Esophagus (tissue), 2 donors: ENCODE measurements at regions not wholly inside any gene's neighbourhood (a gene's known extent, or its start where the extent isn't known, plus 50 kb on each side); places are given as distances from the start of the nearest gene placed in this dataset.

Source experiments
- H3K27ac ChIP-seq, 2 donors: one replicate each; pipeline ENCODE4 v1.5.1; 2013; ENCODE audit warnings: low read depth in 2 of 2, mild to moderate bottlenecking in 2 of 2, inconsistent platforms in 1 of 2, low read length in 1 of 2, moderate library complexity in 1 of 2
- H3K27me3 ChIP-seq, 2 donors: one replicate each; pipeline ENCODE4 v1.6.1; 2013; ENCODE audit warnings: low read length in 2 of 2, control low read depth in 1 of 2, mild to moderate bottlenecking in 1 of 2; ENCODE audit not compliant: insufficient read depth in 2 of 2, control insufficient read depth in 1 of 2
- H3K36me3 ChIP-seq, 2 donors: one replicate each; pipeline ENCODE4 v1.6.1; 2013; ENCODE audit warnings: low read length in 1 of 2; ENCODE audit not compliant: control insufficient read depth in 2 of 2, insufficient read depth in 2 of 2
- H3K4me1 ChIP-seq, 2 donors: one replicate each; pipeline ENCODE4 v1.6.1; 2013; ENCODE audit warnings: low read length in 1 of 2; ENCODE audit not compliant: control insufficient read depth in 2 of 2, insufficient read depth in 2 of 2
- H3K4me3 ChIP-seq, 2 donors: one replicate each; pipeline ENCODE4 v1.5.1; 2013; ENCODE audit warnings: low read length in 2 of 2, mild to moderate bottlenecking in 2 of 2, low read depth in 1 of 2, moderate library complexity in 1 of 2
- H3K9me3 ChIP-seq, 2 donors: one replicate each; pipeline ENCODE4 v1.6.1; 2013; ENCODE audit warnings: mild to moderate bottlenecking in 2 of 2, low read depth in 1 of 2, low read length in 1 of 2, moderate library complexity in 1 of 2; ENCODE audit not compliant: control insufficient read depth in 2 of 2, insufficient read depth in 1 of 2
- WGBS, 2 donors: extraction: QIAGEN DNeasy Blood & Tissue Kit; methylation state at CpG; one replicate each; pipeline ENCODE4 v1.1.7; 2013; 5-methylcytosine and 5-hydroxymethylcytosine counted together
- donor health status: healthy with polysubstance abuse.
- donor health status: Bipolar disorder and iron deficiency.

DNA sequence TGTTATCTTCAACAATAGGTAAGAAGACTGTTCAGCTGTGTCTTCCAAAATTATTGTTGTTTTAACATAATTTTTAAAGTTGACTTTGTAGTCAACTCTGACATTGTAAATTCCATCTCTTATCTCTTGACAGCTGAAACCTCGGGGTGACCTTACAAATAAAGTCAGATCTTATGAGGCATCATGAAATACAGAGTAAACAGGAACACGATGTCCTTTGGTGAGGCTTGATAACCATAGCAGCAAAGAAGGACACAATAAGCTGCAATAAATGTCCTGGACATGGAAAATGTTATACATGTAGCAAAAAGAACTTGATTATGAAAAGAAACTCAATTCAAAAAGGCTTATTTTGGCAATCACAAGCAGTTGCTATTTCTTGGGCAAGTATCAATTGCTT is 618.9 kb upstream of the SLC39A10 start:
- 33 to 43% methylated on average over 2 of the region's 2 CpGs for WGBS, 2 donors
- H3K9me3 ChIP-seq, result no peaks in the 10 kb centered on the region
- H3K4me1 ChIP-seq, result no peaks in the 10 kb centered on the region
- no peaks in the 10 kb centered on the region for H3K27me3 ChIP-seq
- no peaks in the 10 kb centered on the region for H3K36me3 ChIP-seq
- no peak overlapping the region for H3K27ac ChIP-seq
- no peak overlapping the region for H3K4me3 ChIP-seq

GRCh38 chr2:195037045-195037444 is 620.0 kb upstream of the SLC39A10 start:
- 78 to 88% methylated on average over 2 of the region's 2 CpGs for WGBS, 2 donors
- H3K4me1 ChIP-seq, result no peaks in the 10 kb centered on the region
- no peaks in the 10 kb centered on the region for H3K36me3 ChIP-seq
- H3K27me3 ChIP-seq, result no peaks in the 10 kb centered on the region
- no peak overlapping the region for H3K27ac ChIP-seq
- H3K4me3 ChIP-seq, result no peak overlapping the region
- H3K9me3 ChIP-seq, result no peaks in the 10 kb centered on the region

DNA sequence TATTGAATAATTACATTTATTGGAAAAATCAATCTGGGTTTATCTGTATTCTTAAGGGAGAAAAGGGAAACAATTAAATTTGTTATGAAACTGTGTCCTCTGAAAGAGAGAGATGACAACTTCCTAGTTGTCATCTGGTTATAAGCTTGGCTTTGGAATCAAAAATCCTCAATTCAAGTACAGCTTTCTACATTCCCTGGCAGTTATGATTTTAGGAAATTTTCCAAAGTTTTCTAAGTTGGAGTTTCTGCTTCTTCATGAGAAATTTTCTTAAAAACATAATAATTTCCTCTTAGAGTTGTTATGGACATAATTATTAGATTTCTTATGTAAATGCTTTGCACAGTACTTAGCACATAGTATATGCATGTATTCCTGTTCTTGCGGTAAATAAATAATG is 625.6 kb upstream of the SLC39A10 start:
- Histone ChIP-seq H3K36me3 (no peaks in the 10 kb centered on the region), H3K27me3 (no peaks in the 10 kb centered on the region), H3K27ac (no peak overlapping the region), H3K9me3 (no peaks in the 10 kb centered on the region), H3K4me3 (no peak overlapping the region), H3K4me1 (no peaks in the 10 kb centered on the region)
- 98 to 100% methylated on average over 1 of the region's 1 CpG for WGBS, 2 donors

DNA sequence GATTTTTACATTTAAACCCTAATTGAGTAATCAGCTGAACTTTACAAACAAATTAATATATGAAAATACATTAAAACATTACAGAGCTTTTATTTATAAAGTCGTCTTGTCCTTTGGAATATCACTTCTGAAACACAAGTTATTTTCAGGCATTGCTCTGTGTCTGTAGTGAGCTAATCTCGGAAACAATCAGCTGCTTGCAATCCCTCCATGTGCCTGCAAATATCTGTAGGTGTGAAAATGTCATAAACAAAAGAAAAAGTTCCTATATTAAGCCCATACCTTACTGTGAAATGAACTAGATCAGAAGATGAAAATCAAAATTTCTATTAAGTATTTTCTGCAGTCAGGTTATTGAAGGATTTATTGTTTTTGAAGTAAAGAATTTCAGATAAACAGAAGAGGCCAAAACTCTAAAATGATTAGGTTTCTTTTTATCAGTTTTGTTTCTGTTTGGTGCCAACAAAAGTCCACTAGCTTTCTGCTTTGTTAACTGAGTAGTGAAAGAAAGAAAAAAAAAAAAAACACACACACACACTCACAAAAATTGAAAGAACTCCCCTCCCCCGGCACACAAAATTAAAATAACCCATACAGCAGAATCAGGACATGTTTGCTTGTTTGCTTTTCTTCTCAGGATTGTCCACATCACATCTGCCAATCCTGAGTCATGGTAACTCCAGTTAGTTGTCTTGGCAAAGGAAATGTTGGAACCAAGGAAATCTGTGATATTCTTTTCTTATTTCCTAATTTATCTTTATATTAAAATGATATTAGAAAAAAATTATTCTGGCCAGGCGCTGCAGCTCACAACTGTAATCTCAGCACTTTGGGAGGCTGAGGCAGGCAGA is 627.0 kb upstream of the SLC39A10 start:
- Histone ChIP-seq H3K27me3 (no peaks in the 10 kb centered on the region), H3K4me3 (no peak overlapping the region), H3K27ac (no peak overlapping the region), H3K4me1 (no peaks in the 10 kb centered on the region), H3K9me3 (no peaks in the 10 kb centered on the region), H3K36me3 (no peaks in the 10 kb centered on the region)
- 68 to 70% methylated on average over 4 of the region's 4 CpGs for WGBS, 2 donors

GRCh38 chr2:195027947-195028346 is 629.1 kb upstream of the SLC39A10 start:
- H3K4me3 ChIP-seq, result no peak overlapping the region
- no peaks in the 10 kb centered on the region for H3K4me1 ChIP-seq
- WGBS, 2 donors, result 57 to 63% methylated on average over 4 of the region's 4 CpGs
- H3K9me3 ChIP-seq, result no peaks in the 10 kb centered on the region
- no peaks in the 10 kb centered on the region for H3K36me3 ChIP-seq
- no peak overlapping the region for H3K27ac ChIP-seq
- no peaks in the 10 kb centered on the region for H3K27me3 ChIP-seq

- WGBS, 2 donors, result 82 to 88% methylated on average over 1 of the region's 1 CpG
- H3K36me3 ChIP-seq, result no peaks in the 10 kb centered on the region
- H3K27me3 ChIP-seq, result no peaks in the 10 kb centered on the region
- no peaks in the 10 kb centered on the region for H3K4me1 ChIP-seq
- no peak overlapping the region for H3K27ac ChIP-seq
- H3K4me3 ChIP-seq, result no peak overlapping the region
- H3K9me3 ChIP-seq, result no peaks in the 10 kb centered on the region
These were observed 630.8 kb upstream of the SLC39A10 start for GRCh38 chr2:195026261-195026660.

- Histone ChIP-seq H3K9me3 (no peaks in the 10 kb centered on the region), H3K4me3 (no peak overlapping the region), H3K27ac (no peak overlapping the region), H3K27me3 (no peaks in the 10 kb centered on the region), H3K4me1 (no peaks in the 10 kb centered on the region), H3K36me3 (no peaks in the 10 kb centered on the region)
- WGBS, 2 donors, result 79 to 81% methylated on average over 4 of the region's 4 CpGs
These were observed 634.6 kb upstream of the SLC39A10 start for GRCh38 chr2:195022508-195022830.

DNA sequence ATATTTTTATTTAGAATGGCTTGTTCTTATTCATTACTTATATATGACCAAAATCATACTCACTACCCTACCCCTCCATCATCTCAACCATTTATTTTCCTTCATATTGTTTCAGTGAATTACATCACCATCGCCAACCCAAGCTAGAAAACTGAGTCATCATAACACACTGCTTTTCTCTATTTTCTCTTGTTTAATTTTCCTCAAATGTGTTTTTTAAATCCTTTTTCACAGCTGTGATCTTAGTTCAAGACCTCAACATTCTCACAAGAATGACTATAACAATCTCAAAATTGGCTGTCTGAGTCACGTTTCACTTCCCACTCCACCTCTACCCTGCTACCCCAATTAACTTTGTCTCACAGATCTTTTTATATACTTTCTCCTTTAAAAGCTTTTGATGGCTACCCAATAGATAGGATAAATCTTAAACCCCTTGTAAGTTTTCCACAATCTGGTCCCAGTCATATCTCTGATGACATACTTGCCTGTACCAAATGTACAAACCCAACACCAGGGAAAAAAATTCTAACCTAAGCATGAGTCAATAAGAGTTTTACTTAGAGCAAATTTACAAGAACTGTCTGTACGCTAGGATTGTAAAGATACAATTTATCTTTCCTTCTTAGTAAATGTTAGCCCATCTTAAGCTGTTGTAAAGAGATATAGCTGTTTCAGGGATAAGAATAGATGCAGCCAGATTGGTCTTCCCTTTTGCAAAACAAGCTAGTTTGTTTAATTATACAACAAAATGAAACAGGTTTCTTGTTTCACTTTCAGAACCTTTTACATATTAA is 635.1 kb upstream of the SLC39A10 start:
- Histone ChIP-seq H3K9me3 (no peaks in the 10 kb centered on the region), H3K27me3 (no peaks in the 10 kb centered on the region), H3K4me3 (no peak overlapping the region), H3K36me3 (no peaks in the 10 kb centered on the region), H3K27ac (no peak overlapping the region), H3K4me1 (no peaks in the 10 kb centered on the region)
- 67 to 69% methylated on average over 3 of the region's 3 CpGs for WGBS, 2 donors

- H3K27ac ChIP-seq, result no peak overlapping the region
These were observed 638.6 kb upstream of the SLC39A10 start for GRCh38 chr2:195018462-195018861.

DNA sequence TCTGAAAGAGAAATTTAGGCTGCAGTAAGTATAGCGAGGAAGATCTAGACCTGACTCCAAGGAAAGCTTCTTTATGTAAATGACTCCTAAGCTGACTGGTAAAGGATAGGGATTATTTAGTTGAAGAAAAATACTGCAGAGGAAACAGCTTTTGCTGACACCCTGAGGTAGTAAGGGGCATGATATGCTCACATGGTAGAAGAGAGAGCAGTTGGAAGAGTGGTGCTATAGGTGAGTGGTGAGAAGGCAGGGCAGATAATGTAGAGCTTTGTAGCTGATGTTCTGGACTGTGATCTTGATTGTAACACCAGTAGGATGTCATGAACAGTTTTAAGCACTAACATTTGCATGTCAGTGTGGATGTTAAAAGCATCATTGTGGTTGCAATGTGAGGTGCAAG is 639.1 kb upstream of the SLC39A10 start:
- Histone ChIP-seq H3K36me3 (no peaks in the 10 kb centered on the region), H3K4me1 (no peaks in the 10 kb centered on the region), H3K4me3 (no peak overlapping the region), H3K9me3 (no peaks in the 10 kb centered on the region), H3K27ac (no peak overlapping the region), H3K27me3 (no peaks in the 10 kb centered on the region)
- 82 to 87% methylated on average over 1 of the region's 1 CpG for WGBS, 2 donors

More at GRCh38 chr2:195018462-195018861, 638.6 kb upstream of the SLC39A10 start:
- Histone ChIP-seq H3K4me1 (no peaks in the 10 kb centered on the region), H3K4me3 (no peak overlapping the region), H3K27me3 (no peaks in the 10 kb centered on the region), H3K9me3 (no peaks in the 10 kb centered on the region), H3K36me3 (no peaks in the 10 kb centered on the region)
